ENCODE measurements at regions not wholly inside any gene's neighbourhood (a gene's known extent, or its start where the extent isn't known, plus 50 kb on each side); places are given as distances from the start of the nearest gene placed in this dataset.
"Not testable (repeated sequence)": the region's sequence is repeated elsewhere in the genome, so short reads cannot be mapped to it uniquely, and the experiment has no call there.

DNA sequence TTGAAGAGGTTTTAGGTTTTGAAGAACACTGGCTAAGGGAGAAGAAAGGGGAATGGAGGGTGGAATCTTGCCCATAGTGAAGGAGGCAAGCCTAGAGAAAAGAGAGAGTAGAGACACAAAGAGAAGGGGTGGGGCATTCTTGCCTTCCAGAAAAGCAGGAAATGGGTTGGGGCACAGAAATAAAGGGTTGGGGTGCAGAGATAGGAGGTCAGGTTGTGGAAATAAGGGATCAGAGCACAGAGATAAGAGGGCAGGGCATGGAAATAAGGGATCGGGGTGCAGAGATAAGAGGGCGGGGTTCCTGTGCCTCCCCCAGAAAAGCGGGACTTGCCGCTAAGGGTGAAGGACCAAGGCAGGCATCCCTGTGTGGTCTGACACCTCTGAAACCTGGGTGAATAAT lies 69.9 kb downstream of the ALG1L2 start:
- peak in 1 of 2 experiments; percentile 15 for DNase-seq

- not testable (repeated sequence) for DNase-seq
Observed at GRCh38 chr3:130153247-130153646, 71.6 kb downstream of the ALG1L2 start.

DNA sequence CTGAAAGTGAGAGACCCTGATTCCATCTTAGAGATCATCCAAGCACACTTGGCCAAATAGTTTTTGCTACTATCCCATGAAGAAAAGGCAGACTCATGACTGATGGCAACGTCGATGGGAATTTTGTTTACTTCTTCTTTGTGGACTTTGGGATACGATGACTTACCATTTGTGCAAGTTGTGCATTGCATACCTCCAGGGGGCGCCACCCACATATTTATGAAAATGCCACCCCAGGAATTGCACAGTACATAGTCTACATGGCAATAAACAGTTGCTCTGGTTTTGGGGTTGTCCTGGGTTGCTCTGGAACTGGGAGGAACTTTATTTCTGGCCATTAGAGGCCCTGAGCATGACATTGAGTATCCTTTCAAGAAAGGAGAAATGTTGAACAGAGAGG lies 73.8 kb downstream of the ALG1L2 start:
- DNase-seq: peak in 1 of 2 experiments; percentile 23

- not testable (repeated sequence) for DNase-seq
Observed at GRCh38 chr3:130166856-130167255, 85.2 kb downstream of the ALG1L2 start.

GRCh38 chr3:130175195-130175594 lies 93.6 kb downstream of the ALG1L2 start:
- DNase-seq: not testable (repeated sequence)

DNA sequence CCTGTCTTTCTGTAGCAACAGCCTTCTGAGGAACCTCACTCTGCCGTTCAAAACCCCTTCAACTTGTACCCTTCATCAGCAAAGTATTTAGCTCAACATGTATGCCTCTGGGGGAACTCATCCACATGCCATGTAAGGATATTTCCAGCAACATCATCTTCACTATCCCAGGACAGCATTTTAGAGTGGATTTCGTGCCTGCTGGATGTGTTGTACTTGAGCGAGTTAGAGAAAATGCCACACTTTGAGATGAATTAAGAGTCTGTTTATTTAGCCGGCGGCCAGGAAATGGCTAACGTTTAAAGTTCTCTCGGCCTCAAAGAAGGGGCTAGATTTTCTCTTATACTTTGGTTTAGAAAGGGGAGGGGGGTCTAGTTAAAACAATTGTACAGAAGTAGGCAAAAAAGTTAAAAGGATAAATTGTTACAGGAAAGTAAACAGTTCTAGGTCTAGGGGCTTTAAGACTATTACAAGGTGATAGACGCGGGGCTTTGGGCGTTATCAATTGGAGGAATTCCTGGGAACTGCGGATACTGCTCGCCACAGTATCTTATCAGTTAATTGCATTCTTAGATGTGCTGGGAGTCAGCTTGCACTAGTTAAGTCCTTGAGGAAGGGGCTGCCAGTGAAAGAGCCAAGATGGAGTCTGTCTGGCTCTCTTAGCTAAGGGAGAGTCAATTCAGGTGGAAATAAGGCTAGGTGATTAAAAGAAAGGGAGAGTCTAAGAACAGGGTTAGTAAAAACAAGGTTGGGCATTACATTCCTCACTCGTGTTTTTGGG lies 95.0 kb downstream of the ALG1L2 start:
- peak; percentile 3 to 8 for DNase-seq

- peak; percentile 29 to 44 for DNase-seq
Observed at GRCh38 chr3:130178835-130179234, 97.2 kb downstream of the ALG1L2 start.

- peak; percentile 73 to 78 for DNase-seq
Observed at GRCh38 chr3:130179353-130179970, 97.8 kb downstream of the ALG1L2 start.

DNA sequence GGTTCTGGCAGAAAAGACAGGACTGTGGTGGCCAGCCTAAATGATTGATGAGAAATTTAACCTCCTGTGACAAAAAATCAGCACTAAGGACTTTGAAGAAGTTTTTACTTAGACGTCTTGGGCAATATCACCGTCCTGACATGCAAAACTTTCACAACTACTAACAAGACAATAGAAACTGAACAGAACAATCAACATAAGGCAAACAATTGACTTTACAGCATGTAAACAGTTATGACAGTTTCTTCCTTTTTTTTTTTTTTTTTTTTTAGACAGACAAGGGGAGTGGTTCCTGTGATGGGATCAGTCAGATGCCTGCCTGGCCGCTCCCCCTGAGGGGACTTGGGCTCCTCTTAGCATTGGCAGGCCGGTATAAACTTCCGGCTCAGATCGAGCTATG lies 100.8 kb downstream of the ALG1L2 start:
- DNase-seq: peak; percentile 42 to 51

GRCh38 chr3:130183689-130184088 lies 102.1 kb downstream of the ALG1L2 start:
- peak; percentile 66 to 72 for DNase-seq

GRCh38 chr3:130184152-130185024 lies 102.8 kb downstream of the ALG1L2 start:
- DNase-seq: peak; percentile 85 to 89

DNA sequence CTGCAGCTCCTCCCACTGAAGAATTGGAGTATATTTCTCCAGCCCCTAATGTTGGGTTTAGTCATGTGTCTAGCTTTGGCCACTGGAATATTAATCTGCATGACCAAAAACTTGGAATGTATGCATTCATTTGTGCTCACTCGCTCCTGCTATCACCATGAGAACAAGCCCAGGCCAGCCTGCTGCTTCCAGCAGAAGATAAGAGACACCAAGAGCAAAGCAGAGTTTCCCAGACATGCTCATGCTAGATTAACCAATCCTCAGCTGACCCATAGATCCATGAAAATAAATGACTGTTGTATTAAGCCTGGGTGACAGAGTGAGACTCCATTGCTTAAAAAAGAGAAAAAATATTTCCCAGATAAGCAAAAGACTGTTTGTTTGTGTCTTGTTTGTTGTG lies 119.6 kb downstream of the ALG1L2 start:
- peak; percentile 62 to 89 for DNase-seq

GRCh38 chr3:130203633-130204032 lies 122.0 kb downstream of the ALG1L2 start:
- not testable (repeated sequence) for DNase-seq

DNA sequence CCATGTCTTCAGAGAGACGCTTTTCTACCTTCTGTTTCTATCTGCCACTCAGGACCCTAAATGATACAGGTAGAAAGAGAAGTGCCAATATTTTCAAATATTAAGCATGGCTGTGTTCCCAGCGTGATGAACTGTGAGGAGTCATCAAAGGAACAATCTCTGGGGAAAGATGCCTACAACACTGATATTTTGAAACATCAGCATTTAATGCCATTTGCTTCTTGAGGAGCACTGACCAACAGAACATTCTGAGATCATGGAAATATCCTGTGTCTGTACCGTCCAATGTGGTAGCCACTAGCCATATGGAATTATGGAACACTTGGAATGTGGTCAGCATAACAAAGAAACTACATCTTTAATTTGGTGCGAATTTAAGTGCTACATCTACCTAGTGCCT lies 117.9 kb upstream of the COL6A5 start:
- no peak for TF ChIP-seq POLR2A (IDR thresholded peaks at IDR 0.05; ENCODE audit: low read length)
- TF ChIP-seq GATA1 (IDR thresholded peaks at IDR 0.05; ENCODE audit: low read depth, low read length): no peak
- no peak for DNase-seq

GRCh38 chr3:130242850-130243569 lies 102.5 kb upstream of the COL6A5 start:
- peak; percentile 54 to 64 for DNase-seq
- TF ChIP-seq POLR2A (IDR thresholded peaks at IDR 0.05; ENCODE audit: low read length): no peak
- TF ChIP-seq GATA1 (IDR thresholded peaks at IDR 0.05; ENCODE audit: low read depth, low read length): no peak

DNA sequence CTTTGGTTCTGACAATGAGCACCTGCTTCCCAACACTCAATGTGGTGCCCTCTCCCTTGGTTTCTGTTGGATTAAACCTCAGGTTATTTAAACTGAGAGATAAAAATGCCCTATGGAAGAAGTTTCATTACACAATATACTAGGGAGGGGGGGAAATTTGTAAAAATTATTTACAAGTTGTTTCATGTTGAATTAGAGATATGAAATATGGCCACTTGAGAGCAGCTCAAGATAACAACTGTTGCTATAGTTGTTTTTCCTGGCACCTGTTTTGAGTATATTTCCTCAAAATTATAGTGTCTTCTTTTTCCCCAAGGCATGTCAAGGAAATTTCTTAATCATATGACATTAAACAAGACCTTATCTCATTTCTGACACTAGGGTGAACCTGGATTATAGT lies 101.7 kb upstream of the COL6A5 start:
- DNase-seq: no peak
- TF ChIP-seq POLR2A (IDR thresholded peaks at IDR 0.05; ENCODE audit: low read length) (no peak), GATA1 (IDR thresholded peaks at IDR 0.05; ENCODE audit: low read depth, low read length) (no peak)
